Iris pigment epithelial cell (primary cell): ENCODE measurements at regions not wholly inside any gene's neighbourhood (a gene's known extent, or its start where the extent isn't known, plus 50 kb on each side); places are given as distances from the start of the nearest gene placed in this dataset.
"Not testable (repeated sequence)": the region's sequence is repeated elsewhere in the genome, so short reads cannot be mapped to it uniquely, and the experiment has no call there.

Experiments used
- DNase-seq: peaks from one replicate; pipeline ENCODE4 v3.0.0-alpha.2; 2011; ENCODE audit warnings: low read depth

DNA sequence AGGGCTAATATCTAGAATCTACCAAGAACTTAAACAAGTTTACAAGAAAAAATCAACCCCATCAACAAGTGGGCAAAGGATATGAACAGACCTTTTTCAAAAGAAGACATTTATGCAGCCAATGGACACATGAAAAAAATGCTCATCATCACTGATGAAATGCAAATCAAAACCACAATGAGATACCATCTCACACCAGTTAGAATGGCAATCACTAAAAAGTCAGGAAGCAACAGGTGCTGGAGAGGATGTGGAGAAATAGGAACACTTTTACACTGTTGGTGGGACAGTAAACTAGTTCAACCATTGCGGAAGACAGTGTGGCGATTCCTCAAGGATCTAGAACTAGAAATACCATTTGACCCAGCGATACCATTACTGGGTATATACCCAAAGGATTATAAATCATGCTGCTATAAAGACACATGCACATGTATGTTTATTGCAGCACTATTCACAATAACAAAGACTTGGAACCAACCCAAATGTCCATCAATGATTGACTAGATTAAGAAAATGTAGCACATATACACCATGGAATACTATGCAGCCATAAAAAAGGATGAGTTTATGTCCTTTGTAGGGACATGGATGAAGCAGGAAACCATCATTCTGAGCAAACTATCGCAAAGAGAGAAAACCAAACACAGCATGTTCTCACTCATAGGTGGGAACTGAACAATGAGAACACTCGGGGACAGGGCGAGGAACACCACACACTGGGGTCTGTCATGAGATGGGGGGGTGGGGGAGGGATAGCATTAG, 1267.9 kb upstream of the ZEB2 start:
- DNase-seq: not testable (repeated sequence)

DNA sequence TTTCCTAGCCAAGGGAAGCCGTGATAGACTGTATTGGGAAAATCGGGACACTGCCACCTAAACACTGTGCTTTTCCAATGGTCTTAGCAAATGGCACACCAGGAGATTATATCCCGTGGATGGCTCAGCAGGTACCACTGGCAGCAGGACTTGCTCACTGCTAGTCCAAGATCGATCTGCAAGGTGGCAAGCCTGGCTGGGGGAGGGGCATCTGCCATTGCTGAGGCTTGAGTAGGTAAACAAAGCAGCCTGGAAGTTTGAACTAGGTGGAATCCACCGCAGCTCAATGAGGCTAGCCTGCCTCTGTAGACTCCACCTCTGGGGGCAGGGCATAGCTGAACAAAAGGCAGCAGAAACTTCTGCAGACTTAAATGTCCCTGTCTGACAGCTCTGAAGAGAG, 1262.7 kb upstream of the ZEB2 start:
- not testable (repeated sequence) for DNase-seq

DNA sequence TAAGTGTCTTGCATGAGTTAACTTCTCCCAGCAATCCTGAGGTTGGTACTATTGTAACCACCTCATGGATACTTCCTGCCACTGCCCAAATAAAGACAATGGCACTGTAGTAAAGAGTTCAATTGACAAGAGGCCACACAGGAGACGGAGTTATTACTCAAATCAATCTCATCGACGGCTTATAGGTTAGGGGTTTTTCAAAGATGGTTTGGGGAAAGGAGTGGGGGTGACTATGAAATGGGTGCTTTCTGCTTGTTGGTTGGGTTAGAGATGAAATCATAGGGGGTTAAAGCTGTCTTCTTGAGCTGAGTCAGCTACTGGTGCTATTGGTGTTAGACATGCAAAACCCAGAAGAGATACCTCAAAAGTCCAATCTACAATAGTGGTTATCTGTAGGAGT, 1258.0 kb upstream of the ZEB2 start:
- DNase-seq: no peak

DNA sequence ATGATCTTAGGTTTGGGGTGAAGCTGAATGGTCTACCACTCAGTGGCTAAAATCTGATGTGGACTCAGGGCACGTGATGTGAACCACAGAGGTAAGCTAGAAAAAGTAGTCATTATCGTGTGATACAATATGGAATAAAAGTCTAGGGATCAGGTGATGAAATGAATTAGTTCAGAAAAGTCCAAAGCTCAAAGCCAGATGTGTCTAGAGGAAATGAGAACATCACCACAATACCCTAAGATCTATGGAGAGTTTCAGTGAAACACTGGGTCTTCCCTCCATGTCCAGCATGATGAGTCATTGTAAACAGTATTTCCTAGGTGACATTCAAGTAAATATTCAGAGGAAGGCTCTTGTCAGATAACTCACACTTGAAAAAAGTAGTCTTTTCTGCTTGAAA, 1257.4 kb upstream of the ZEB2 start:
- DNase-seq: peak; percentile 85

DNA sequence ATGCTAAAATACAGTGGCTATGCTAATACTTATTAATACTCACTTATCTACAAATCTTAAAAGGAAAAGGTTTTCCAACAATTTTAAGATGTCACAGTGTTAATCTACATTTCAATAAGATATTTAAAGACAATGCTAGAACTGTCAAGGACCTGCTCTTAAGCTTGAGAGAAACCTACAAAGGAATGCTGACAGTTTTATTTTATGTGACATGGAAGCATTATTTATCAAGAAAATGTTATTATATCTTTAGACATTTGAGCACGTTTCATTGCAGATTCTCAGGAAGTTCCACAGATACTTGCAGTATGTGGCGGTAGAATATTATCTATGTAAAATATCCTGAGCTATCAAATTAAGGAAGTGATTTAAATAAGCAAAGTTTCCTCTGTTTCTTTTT, 1255.7 kb upstream of the ZEB2 start:
- DNase-seq: no peak

DNA sequence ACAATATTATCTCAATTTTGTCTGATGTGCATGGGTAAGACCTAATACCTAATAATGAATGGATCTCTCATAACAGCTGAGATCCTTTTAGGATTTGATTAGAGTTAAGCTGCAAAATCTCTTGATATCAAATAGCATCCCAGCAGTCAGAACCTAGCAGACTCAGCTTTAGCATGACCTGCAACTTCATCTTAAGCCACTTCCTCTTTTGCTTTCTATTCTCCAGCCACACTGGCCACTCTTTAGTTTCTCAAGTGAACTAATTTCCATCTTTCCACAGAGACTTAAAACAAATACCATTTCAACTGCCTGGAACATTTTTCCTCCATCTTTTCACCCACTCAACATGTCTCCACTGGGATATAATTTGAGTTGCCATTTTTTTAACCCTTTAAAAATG, 1251.6 kb upstream of the ZEB2 start:
- DNase-seq: no peak

DNA sequence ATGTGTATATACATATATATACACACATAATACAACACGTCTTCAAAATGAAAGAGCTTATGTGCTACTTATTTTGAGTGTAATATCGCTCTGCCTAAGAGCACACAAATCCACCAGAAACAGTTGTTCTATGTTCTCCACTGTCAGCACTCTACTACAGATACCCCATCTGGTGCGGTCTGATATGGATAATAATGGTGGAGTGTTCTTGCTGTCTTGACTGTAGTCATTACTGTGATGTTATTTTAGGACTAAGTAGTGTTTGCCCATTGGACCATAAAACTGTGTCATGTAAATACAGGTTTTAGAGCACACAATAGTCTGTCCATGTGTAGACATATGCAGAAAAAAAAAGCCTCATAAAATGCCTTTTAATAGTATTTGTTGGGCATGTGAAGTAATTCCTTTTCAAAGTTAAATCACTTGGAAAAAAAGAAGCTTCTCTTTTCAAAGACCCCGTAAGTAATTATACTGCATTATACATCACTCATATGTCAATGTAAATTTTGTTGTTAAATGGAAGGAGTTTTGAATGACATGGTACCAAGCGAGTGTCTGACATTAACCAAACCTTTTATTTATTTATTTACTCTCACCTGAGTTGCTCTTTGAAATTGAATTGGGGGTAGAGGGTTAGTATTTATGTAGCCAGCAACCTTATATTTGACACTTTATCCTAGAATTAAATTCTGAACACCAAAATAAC, 1249.2 kb upstream of the ZEB2 start:
- no peak for DNase-seq

DNA sequence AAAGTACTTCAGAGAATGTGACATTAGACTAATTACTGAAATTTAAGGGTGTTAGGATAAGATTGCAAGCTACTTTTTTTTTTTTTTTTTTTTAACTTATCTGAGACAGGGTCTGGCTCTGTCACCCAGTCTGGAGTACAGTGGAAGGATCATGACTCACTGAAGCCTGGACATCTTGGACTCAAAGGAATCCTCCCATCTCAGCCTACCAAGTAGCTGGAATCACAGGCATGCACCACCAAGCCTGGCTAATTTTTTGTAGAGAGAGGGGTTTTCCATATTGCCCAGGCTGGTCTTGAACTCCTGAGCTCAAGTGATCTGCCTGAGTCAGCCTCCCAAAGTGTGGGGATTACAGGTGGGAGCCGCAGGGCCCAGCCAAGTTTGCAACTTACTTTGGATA, 1246.0 kb upstream of the ZEB2 start:
- no peak for DNase-seq

DNA sequence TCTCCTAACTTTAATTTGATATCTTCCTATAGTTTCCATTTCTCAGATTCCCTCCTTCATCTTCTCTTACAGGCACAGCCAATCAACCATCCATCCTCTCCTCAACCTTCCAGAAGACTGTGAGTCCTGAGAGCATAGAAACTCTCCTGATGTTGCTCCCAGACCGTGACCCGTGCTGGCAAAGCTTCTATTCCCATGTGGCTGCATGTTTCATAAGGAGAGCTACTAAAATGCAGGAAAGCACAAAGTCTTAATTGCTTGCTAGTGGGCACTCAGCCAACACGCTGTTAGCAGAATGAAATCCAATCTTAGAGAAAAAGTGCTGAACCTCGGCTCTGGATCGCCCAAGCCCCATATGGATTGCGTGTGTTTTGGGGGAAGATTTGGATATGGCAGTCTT, 1244.7 kb upstream of the ZEB2 start:
- DNase-seq: no peak

DNA sequence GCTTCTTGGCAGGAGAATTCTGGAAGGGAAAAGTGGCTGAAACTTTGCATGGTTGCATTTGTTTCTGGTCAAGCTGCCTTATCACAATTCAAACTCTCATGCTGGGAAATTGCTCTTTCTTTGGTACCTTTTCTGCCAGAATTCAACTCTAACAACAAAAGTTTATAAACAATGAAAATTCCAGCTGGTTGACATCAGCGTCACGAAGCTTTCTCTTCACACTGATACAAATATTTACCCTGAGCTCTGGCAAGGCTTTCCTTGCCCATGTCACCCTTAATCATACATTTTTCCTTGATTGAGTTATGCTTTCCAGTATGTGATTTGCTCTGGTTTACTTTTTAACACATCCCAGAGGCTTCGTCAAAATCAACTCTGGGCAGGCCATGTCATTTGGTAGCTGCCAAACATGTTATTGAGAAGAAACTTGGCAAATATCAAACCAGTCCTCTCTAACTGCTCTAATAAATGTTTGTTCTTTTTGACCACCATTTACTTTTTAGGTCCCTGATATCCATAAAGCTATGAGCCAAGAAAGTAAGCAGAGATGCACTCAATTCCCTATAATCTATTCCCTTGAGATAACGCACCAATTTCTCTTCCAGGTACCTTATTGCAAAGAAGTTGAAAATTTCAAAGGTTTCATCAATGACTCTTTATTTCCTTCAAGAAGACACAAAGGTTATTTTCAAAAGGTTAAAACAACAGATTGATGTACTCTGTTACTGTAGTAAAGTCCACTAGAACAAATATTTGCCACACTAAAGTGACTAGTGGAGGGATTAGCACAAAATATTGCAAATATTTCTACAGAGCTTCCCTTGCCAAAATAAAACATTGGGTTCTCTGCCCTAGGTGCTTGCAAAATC, 1241.1 kb upstream of the ZEB2 start:
- peak; percentile 91 for DNase-seq

DNA sequence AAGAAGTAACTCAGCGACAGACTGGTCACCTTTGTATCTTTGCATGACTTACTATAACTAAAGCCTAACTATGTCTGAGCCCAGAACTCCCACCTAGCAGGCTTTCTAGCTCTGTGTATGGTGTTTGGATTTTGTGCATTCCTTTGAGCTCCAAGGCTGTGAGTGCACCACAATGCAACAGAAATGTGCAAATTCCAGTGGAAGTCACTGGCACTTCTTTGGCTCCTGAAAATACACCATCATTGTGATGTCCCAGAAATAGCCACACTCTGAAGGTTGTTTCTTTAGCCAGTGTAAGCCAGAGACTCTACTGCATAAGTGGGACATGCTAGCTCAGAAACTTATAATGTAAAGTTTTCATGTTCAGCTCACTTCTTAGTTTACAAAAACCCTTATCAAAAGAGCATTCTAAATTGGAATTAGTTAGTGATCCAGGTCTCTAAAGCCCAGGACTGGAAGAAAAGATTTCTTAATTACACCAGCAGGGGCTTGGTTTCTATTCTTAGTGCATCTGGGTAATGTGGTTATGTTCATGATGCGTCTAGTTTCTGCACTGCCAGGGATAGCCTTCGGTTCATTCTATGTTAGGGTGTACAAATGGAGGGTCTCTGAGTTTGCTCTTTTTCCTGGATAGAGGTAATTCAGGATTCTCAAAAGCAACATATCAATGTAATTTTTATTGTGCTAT, 1239.5 kb upstream of the ZEB2 start:
- DNase-seq: no peak

DNA sequence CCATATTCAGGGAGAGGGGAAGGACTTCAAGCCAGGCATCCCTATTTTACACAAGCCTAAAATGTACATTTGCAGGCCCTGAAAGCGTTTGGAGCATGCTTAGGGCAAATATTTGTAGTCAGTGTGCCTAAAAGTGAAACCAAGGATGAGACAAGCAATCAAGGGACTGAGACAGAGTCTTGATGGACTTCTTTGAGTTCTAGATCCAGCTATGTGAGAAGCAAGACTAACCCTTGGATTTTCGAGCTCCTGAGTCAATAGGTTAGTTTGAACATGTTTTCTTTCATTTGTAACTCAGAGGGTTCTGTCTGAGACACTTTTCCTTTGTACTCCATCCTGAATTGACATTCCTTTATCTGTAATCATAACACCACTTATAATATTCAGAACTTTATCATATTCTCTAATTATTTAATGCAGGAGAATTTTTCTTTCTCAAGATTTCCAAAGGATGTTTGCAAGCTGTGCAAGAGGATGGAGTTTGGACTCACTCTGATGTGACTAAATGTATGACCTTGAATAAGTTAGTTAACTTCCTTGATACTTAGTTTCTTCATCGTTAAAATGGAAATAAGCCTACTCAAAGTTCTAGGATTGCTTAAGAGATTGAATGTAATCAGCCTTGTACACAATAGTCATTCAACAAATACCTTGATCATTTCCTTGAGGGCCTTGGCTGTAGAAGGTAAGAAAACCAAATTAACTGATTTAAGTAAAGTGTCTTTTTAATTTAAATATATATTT, 1237.8 kb upstream of the ZEB2 start:
- no peak for DNase-seq

DNA sequence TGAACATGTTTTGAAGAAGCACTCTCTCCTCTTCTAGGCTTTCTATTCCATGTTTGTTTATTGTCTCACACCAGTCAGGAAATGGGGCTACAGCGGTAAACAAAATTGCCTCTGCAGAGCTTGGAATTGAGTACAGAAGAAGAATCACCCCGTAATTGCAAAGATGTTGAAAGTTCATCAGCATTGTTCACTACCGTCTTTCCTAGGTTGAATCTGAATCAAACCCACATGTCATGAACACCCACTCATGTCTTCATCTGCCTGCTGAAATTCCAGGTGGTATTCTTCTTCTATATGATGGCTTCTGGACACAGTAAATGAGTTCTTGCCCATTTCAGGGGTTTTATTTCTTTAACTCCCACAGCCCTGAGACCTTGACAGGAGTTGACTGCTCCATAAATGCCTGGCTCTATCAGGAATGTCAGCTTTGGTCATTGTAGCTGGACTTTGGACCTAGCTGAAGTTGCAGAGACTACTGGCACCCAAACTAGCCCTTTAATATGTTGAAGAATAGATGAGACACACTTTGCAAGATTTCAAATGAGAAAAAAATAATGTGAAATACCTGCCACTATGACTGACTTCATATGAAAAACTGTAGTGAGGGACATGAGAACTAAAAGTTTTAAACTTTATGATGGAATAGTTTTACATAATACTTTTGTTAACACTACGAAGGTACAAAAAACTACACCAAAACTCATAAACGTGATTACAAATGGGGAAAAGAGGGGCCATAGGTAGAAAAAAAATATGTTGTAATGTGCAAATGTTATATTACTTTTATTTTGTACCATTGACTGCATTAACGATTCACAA, 1235.3 kb upstream of the ZEB2 start:
- DNase-seq: no peak

DNA sequence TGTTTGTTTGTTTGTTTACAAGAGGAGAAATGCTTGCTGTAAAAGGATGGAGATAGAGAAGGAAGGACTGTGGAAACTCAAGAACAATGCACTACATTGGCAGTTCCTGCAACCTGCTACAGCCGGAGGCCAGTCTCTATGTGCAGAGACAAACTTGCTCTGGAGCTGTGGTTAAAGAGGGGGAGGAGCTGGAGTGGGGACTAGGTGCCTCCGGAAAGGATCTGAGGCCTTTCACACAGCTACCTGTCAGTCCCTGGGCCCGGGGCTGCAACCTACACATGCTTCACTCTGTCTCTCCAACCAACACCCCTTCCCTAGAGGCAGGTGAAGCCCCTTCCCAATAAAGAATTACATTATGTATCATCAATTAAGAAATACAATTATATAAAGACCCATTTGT, 1234.0 kb upstream of the ZEB2 start:
- DNase-seq: no peak

DNA sequence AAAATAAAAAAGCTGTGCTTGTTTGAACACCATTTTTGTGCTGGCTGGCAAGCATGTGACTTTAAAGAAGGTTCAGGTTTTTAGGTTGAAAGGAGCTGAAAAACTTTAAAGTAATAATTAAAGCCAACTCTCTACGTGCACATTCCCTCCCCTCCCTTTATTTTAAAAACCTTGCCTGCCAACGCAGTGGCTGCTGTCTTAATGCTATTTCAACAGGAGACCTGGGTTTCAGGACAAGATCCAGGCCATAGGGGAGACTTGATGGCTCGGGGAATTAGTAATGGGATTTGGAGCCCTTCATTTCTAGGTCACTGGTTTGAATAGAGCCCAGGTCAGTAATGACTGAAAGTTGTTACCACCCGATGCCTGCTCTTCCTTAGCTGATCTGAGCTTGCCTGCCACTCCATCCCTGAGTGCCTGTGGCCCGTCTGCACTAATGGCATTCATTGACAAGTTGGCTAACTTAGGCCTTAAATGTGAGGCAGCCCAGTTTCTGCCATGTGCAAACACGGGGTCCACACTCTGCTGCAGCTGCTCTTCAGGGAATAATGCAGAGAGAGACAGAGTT, 1233.2 kb upstream of the ZEB2 start:
- no peak for DNase-seq

DNA sequence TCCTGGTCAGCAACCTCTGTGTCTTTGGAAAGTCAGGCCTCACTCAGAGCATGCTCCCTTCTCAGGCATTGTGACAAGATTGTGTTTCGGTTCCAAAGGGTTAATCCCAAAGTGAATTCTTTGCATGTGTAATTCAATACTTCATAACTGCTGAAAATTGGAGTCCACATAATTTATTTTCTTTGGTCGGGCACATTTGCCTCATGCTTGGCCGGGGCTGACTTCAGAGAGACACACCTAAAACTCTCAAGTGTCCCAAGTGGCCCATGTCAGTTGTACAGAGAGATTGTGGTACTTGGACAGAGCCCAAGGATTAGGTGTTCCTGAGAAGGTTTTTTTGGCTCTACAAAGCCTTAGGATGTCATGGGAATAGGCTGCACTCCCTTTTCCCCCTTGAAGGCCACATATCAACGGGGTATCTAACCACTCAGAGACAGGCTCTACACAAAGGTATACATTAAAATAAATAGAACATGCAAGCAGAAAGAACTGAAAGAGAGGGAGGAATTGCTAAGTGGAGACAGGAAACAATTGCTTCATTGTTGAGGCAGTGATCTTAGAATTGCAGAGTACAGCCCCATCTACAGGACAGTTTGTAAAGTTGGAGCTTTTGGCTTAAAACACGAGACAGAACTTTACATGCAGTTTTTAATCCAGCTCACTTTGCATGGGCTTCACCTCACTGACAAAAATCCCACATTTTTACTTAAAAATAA, 1232.3 kb upstream of the ZEB2 start:
- DNase-seq: peak; percentile 93

DNA sequence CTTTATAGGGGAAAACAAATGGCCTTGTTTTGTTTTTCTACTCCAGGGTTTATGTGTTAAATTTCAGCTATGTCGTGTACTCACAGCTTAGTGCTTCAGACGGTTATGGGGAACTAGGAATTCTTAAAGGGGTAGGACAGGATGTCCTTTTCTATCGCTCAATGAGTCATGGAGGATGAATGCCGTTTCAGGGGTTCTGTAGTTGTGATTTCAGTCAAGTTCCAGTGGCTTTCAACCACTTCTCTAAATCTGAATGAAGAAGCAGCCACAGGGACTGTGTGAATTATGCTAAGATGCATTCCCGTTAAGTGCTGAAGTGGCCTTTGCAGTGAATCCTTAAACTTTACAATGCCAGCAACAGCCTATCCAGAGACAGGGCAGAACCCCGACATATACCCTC, 1231.7 kb upstream of the ZEB2 start:
- DNase-seq: peak; percentile 74

DNA sequence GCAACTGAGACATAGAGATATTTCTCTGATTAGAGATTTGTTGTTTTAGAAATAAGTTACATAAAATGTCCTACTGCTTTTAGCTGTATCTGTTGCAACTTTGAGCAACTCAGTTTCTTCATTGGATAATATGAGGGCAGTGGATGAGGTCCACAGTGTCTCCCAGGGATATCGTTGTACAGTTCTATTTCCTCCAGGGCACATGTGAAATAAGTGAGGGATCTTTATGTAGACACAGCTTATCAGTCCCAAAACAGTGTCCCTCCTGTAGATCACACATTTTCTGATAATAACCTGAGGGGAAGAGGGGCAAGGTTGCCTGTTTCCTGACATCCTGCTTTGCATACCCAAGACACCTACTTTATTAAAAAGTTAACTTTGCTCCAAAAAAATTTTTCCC, 1231.2 kb upstream of the ZEB2 start:
- no peak for DNase-seq

DNA sequence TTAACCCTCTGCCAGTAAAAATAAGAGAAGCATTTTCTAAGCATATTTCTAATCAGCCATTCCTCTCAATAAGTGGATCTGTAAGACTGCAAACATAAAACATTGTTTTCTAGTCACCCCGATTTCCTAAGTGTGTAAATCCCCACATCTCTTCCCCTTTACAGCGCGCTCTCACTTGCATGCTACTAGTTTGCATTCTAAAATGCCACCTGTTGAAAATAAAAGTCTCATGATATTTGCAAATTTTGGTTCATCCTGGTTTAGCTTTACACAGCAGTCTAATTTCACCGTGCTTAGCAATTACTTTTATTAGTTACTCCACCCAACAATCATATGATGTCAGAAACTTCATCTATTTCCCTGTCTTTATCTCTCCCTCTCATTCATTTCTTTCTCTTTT, 1230.7 kb upstream of the ZEB2 start:
- no peak for DNase-seq

DNA sequence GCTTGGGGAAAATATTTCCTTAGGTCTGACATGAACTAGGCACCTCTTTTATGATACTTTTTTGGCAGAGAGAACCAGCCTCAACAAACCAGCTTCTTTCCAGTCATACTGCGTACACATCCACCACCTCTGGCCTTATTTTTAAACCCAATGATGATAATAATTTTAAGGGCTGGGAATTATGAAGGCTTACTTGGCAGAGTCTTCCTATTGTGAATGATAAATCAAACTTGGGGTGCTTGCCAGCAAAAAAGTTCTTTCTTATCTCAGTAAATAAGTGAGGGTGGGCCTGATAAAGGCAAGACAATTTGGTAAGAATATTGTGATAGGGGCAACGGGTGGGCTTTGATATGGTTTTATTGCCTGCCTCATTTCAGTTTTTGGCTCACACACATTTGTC, 1230.2 kb upstream of the ZEB2 start:
- DNase-seq: no peak
